Stimulated activated CD8-positive, alpha-beta memory T cell treated with anti-CD3 and anti-CD28 coated beads, Interleukin-7, amount 100 ng/mL, for 1 hour (primary cell): ENCODE measurements at regions not wholly inside any gene's neighbourhood (a gene's known extent, or its start where the extent isn't known, plus 50 kb on each side); places are given as distances from the start of the nearest gene placed in this dataset.
"Not testable (repeated sequence)": the region's sequence is repeated elsewhere in the genome, so short reads cannot be mapped to it uniquely, and the experiment has no call there.

Experiments used
- DNase-seq, 2 donors: peaks; one replicate each; pipeline ENCODE4 v3.0.0-alpha.2; 2020; ENCODE audit warnings: low read depth in 2 of 2

GRCh38 chr3:182626484-182627467 is 166.5 kb upstream of the ATP11B start:
- no peak for DNase-seq

DNA sequence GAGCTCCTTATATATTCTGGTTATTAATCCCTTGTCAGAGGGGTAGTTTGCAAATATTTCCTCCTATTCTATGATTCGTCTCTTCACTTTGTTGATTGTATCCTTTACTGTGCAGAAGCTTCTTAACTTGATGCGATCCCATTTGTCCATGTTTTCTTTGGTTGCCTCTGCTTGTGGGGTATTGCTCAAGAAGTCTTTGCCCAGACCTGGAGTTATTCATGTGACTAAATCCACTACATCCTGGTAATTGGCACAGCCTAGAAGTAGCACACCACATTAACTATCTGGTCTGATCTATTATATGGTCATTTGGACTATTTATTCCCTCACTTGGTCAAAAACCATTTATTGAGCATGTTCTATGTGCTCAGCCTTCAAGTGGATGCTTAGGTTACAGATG is 164.8 kb upstream of the ATP11B start:
- DNase-seq: no peak

GRCh38 chr3:182629521-182629920 is 163.8 kb upstream of the ATP11B start:
- DNase-seq: no peak

GRCh38 chr3:182631183-182632076 is 161.9 kb upstream of the ATP11B start:
- no peak for DNase-seq

- no peak for DNase-seq
Observed at GRCh38 chr3:182632077-182632393, 161.3 kb upstream of the ATP11B start.

GRCh38 chr3:182633186-182633585 is 160.1 kb upstream of the ATP11B start:
- DNase-seq: no peak

- no peak for DNase-seq
Observed at GRCh38 chr3:182636646-182637045, 156.7 kb upstream of the ATP11B start.

DNA sequence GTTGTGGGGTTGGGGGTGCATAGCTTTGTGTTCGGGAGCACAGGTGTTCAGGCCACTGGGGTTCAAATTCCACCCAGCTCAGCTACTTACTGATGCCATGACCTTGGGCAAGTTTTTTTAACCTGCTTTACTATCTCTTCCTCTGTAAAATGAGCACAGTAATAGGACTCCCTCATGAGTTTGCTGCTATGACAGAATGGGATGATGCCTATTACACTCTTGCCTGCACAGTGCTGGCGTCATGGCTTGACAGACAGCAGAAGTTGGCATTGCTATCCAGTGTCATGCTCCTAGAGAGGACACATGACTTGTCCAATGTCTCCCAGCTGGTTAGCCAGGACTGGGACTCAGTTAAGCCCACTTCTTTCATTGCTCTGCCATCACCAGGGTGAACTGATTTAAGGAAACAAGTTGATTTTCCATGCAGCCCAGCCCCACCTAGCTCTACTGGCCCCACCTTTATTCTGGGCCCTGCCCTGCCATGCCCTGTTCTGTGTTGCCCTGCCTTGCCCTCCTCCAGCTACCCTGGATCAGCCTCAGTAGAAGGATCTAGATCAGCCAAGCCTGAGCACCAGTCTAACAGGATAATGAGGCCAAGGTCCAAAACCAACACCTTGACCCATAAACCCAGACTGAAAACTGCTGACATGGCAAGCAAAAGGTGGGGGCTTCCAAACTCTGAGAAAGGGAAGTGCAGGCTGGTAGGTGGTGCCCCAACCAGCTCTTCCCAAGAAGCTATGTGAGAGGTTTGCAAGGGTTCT is 155.8 kb upstream of the ATP11B start:
- no peak for DNase-seq

DNA sequence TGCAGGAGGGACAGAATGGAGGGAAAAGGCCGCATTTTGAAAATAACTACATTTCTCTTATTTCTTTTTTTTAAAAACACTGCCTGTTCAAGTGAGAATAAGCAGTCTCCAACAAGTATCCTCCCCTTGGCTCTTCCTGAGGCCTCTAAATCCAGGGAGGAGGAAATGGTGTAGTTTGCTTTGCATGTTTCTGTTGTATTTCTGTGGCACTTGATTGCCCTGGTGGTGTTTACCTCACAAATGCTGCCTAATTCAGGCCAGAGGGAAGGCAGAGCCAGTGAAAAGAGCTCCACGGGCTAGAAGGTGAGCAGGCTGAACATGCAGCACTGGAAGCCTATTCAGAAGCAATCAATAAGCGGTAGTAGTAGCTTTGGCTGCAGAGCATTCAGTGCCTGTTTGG is 149.3 kb upstream of the ATP11B start:
- DNase-seq: no peak

DNA sequence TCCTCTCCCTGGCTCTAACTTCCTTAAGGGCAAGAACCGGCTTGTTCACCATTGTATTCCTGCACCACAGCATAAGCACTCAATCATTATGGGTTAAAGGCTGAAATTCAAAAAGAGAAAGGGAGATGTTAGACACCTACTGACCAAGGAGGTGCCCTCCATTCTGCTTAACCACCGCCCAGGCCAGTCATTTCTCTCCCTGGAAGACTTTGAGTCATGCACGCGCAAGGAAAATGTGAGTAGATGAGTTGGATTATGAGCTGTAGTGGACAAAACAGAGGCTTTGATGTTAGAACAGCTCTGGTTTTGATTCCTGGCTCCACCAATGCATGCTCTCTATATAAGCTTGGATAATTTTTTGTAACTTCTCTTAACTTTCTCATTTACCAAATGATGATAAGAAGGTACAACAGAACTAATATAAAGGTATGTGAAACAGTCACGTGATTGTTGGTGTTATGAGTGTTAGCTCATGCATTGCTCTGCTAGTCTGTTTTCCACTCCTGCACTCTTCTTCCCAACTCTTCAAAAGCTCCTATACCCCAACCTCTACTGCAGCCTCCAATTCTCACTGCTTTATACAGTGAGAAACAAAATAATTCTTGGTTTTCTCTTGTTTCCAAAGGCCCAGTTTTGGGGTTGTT is 148.4 kb upstream of the ATP11B start:
- DNase-seq: no peak

- DNase-seq: no peak
Observed at GRCh38 chr3:182650568-182651128, 142.7 kb upstream of the ATP11B start.

GRCh38 chr3:182651461-182651860 is 141.8 kb upstream of the ATP11B start:
- no peak for DNase-seq

GRCh38 chr3:182653065-182653464 is 140.2 kb upstream of the ATP11B start:
- DNase-seq: not testable (repeated sequence)

DNA sequence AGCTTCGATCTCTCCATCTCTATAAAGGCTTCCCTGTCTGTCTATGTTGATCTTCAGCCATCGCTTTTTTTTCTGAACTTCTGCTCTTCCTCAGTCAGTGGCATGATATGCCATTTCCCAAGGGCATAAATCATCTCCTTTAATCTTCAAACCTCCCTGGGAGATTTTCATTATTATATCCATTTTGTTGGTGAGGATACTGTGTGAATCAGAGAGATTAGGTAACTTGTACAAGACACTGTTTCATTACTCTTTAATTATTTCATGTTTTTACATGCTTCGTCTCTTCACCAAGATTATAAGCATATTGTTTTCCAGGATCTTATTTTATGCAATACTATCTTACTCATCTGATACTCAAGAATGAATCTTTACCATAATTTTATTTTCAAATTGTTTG is 124.8 kb upstream of the ATP11B start:
- no peak for DNase-seq

GRCh38 chr3:182668974-182669373 is 124.3 kb upstream of the ATP11B start:
- DNase-seq: no peak

- no peak for DNase-seq
Observed at GRCh38 chr3:182671541-182671940, 121.8 kb upstream of the ATP11B start.

GRCh38 chr3:182671942-182672341 is 121.4 kb upstream of the ATP11B start:
- DNase-seq: no peak

- no peak for DNase-seq
Observed at GRCh38 chr3:182673336-182673735, 120.0 kb upstream of the ATP11B start.

GRCh38 chr3:182682263-182683241 is 110.8 kb upstream of the ATP11B start:
- DNase-seq: peak; percentile 22 to 28

- DNase-seq: peak; percentile 7 to 16
Observed at GRCh38 chr3:182683453-182683852, 109.9 kb upstream of the ATP11B start.
